ENCODE measurements at regions not wholly inside any gene's neighbourhood (a gene's known extent, or its start where the extent isn't known, plus 50 kb on each side); places are given as distances from the start of the nearest gene placed in this dataset.

DNA sequence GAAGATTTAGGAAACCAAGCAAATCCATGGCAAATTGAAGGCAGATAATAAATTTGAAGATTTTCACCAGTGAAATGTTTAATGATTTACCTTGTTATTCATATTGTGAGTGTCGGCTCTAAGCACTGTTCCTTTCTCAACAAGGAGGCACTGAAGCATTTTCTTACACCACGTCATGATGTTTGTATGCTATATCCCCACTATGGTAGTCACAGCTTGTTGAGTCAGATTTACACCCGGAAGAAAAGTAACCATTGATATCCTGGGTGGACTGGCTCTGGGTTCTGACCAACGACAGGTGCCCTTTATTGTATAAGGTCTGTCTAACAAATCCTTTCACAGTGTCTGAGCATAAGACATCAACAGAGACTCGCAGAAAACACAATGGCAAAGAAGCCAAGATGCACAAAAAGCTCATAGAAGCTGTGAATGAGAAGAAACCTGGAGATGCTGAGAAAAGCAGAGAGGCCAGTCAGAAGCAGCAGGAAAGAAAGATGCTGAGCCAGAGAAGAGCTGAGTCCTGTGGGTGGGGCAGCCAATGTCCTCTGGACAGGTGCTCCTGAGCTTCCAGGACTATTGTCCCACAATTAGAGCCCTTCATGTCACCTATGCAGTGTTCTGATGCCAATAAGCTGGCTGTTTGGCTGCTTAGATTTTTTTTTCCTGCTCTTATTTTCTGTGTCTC is 49.7 kb upstream of the ARHGAP5 start:
- no peak for DNase-seq

All from GOT3 (cell line).